HEK293 (cell line): ENCODE measurements at regions not wholly inside any gene's neighbourhood (a gene's known extent, or its start where the extent isn't known, plus 50 kb on each side); places are given as distances from the start of the nearest gene placed in this dataset.

Experiments
- CTCF ChIA-PET: fragments of 350-600 bp; formaldehyde crosslinking; extraction: SDS; loops from one replicate; lab custom pipeline; 2021; ENCODE audit warnings: antibody characterized with exemption; lab: Yijun Ruan, JAX
- POLR2A ChIA-PET: fragments of 300-600 bp; formaldehyde crosslinking; extraction: SDS; loops from one replicate; lab custom pipeline; 2020; ENCODE audit warnings: antibody characterized with exemption, inconsistent platforms; lab: Yijun Ruan, JAX
- H3K27ac ChIP-seq: fragments of 200-500 bp; sonication (Bioruptor generic); 2 replicates; pipeline ENCODE4 v1.5.1; 2014; ENCODE audit warnings: low read depth, low read length, control low read depth, inconsistent platforms; ENCODE audit errors: extremely low read depth
- H3K36me3 ChIP-seq, 2 experiments: fragments of 200-500 bp in 1 of 2; sonication (Bioruptor generic) in 1 of 2; 1 replicate in 1 of 2; 2 replicates in 1 of 2; pipeline ENCODE4 v1.5.1; 2014 to 2017; ENCODE audit warnings: inconsistent platforms in 2 of 2, low read length in 2 of 2; ENCODE audit not compliant: control insufficient read depth in 2 of 2, insufficient read depth in 1 of 2
- H3K4me1 ChIP-seq: fragments of 200-500 bp; sonication (Bioruptor generic); 2 replicates; pipeline ENCODE4 v1.5.1; 2014; ENCODE audit warnings: mild to moderate bottlenecking, low read length, inconsistent platforms; ENCODE audit not compliant: control insufficient read depth, insufficient read depth
- H3K4me3 ChIP-seq: 2 replicates; pipeline ENCODE4 v1.5.1; 2011; ENCODE audit warnings: low read depth, mild to moderate bottlenecking, control low read depth, low read length, moderate library complexity
- H3K9me3 ChIP-seq: fragments of 200-500 bp; sonication (Bioruptor generic); 2 replicates; pipeline ENCODE4 v1.5.1; 2014; ENCODE audit warnings: low read depth, low read length, inconsistent platforms; ENCODE audit not compliant: control insufficient read depth, insufficient read depth
- ATF2 ChIP-seq: fragments of 450-650 bp; formaldehyde crosslinking; IDR thresholded peaks from 2 replicates; pipeline ENCODE4 v1.5.1; 2016; ENCODE audit warnings: missing biosample characterization, missing genetic modification characterization, low read depth
- GFI1B ChIP-seq: fragments of 450-650 bp; formaldehyde crosslinking; IDR thresholded peaks from 2 replicates; pipeline ENCODE4 v1.5.1; 2016; ENCODE audit warnings: missing biosample characterization, missing genetic modification characterization
- KLF16 ChIP-seq: fragments of 450-650 bp; formaldehyde crosslinking; IDR thresholded peaks from 2 replicates; pipeline ENCODE4 v1.5.1; 2017; ENCODE audit warnings: missing biosample characterization, missing genetic modification characterization
- SCRT2 ChIP-seq: fragments of 450-650 bp; formaldehyde crosslinking; IDR thresholded peaks from 2 replicates; pipeline ENCODE4 v1.5.1; 2016; ENCODE audit warnings: missing biosample characterization, missing genetic modification characterization
- ZBTB17 ChIP-seq: fragments of 450-650 bp; formaldehyde crosslinking; IDR thresholded peaks from 2 replicates; pipeline ENCODE4 v1.5.1; 2016; ENCODE audit warnings: missing biosample characterization, missing genetic modification characterization
- ZBTB49 ChIP-seq: fragments of 450-650 bp; formaldehyde crosslinking; IDR thresholded peaks from 2 replicates; pipeline ENCODE4 v1.5.1; 2016; ENCODE audit warnings: missing biosample characterization, missing genetic modification characterization, low read depth
- ZBTB6 ChIP-seq: fragments of 450-650 bp; formaldehyde crosslinking; IDR thresholded peaks from 2 replicates; pipeline ENCODE4 v1.5.1; 2017; ENCODE audit warnings: missing biosample characterization, missing genetic modification characterization
- ZNF10 ChIP-seq: fragments of 450-650 bp; formaldehyde crosslinking; IDR thresholded peaks from 2 replicates; pipeline ENCODE4 v1.5.1; 2017; ENCODE audit warnings: missing biosample characterization, missing genetic modification characterization
- ZNF157 ChIP-seq: fragments of 450-650 bp; formaldehyde crosslinking; IDR thresholded peaks from 2 replicates; pipeline ENCODE4 v1.5.1; 2016; ENCODE audit warnings: missing biosample characterization, missing genetic modification characterization
- ZNF175 ChIP-seq: fragments of 450-650 bp; formaldehyde crosslinking; IDR thresholded peaks from 2 replicates; pipeline ENCODE4 v1.5.1; 2016; ENCODE audit warnings: missing biosample characterization, missing genetic modification characterization
- ZNF202 ChIP-seq: fragments of 450-650 bp; formaldehyde crosslinking; IDR thresholded peaks from 2 replicates; pipeline ENCODE4 v1.5.1; 2016; ENCODE audit warnings: missing biosample characterization, missing genetic modification characterization, borderline replicate concordance
- ZNF335 ChIP-seq: fragments of 450-650 bp; formaldehyde crosslinking; conservative IDR thresholded peaks from 2 replicates; pipeline ENCODE4 v1.5.1; 2016; ENCODE audit warnings: missing biosample characterization, missing genetic modification characterization
- ZNF488 ChIP-seq: fragments of 450-650 bp; formaldehyde crosslinking; IDR thresholded peaks from 2 replicates; pipeline ENCODE4 v1.5.1; 2016; ENCODE audit warnings: missing biosample characterization, missing genetic modification characterization
- ZNF513 ChIP-seq: fragments of 450-650 bp; IDR thresholded peaks from 2 replicates; pipeline ENCODE4 v1.5.1; 2018; ENCODE audit warnings: missing biosample characterization, missing genetic modification characterization
- ZNF560 ChIP-seq: fragments of 450-650 bp; formaldehyde crosslinking; IDR thresholded peaks from 2 replicates; pipeline ENCODE4 v1.5.1; 2017; ENCODE audit warnings: missing biosample characterization, missing genetic modification characterization, borderline replicate concordance
- ZNF624 ChIP-seq: fragments of 450-650 bp; formaldehyde crosslinking; IDR thresholded peaks from 2 replicates; pipeline ENCODE4 v1.5.1; 2017; ENCODE audit warnings: missing biosample characterization, missing genetic modification characterization
- ZNF660 ChIP-seq: fragments of 450-650 bp; IDR thresholded peaks from 2 replicates; pipeline ENCODE4 v1.5.1; 2018; ENCODE audit warnings: missing biosample characterization, mild to moderate bottlenecking, missing genetic modification characterization
- ZNF837 ChIP-seq: fragments of 450-650 bp; formaldehyde crosslinking; IDR thresholded peaks from 2 replicates; pipeline ENCODE4 v1.5.1; 2016; ENCODE audit warnings: missing biosample characterization, missing genetic modification characterization

GRCh38 chr21:41605934-41606285, 98.0 kb upstream of the TMPRSS2 start:
- no peak overlapping the region for H3K4me3 ChIP-seq
- H3K27ac ChIP-seq, result no peak overlapping the region
- ChIA-PET CTCF (interaction anchor here (1.8 kb wide), 1 partner anchor 211 kb away, joined by 5 read pairs; no protein-coding TSS in a partner anchor), POLR2A (no interaction called here)
- no peaks in the 10 kb centered on the region for H3K36me3 ChIP-seq
- no peaks in the 10 kb centered on the region for H3K4me1 ChIP-seq
- TF ChIP-seq ZNF175 (tag by site-specific recombination) (no peak), SCRT2 (no peak), GFI1B (tag by site-specific recombination) (no peak)
- no peaks in the 10 kb centered on the region for H3K9me3 ChIP-seq

- CTCF ChIA-PET, result interaction anchor here (0.6 to 1.8 kb wide), 6 partner anchors 108 to 540 kb away, joined by 3 to 5 read pairs (median 4); no protein-coding TSS in a partner anchor
Measured at GRCh38 chr21:41605178-41605933, 97.4 kb upstream of the TMPRSS2 start.

GRCh38 chr21:41604583-41605041, 96.7 kb upstream of the TMPRSS2 start:
- ChIA-PET CTCF (interaction anchor here (0.6 to 1.8 kb wide), 6 partner anchors 108 to 541 kb away, joined by 3 to 5 read pairs (median 4); no protein-coding TSS in a partner anchor), POLR2A (no interaction called here)
- no peaks in the 10 kb centered on the region for H3K36me3 ChIP-seq
- no peaks in the 10 kb centered on the region for H3K9me3 ChIP-seq
- TF ChIP-seq ZNF560 (tag by site-specific recombination), result no peak
- TF ChIP-seq ZBTB49 (tag by site-specific recombination), result no peak
- no peak for TF ChIP-seq ZNF488 (tag by site-specific recombination)
- no peak for TF ChIP-seq ZNF660 (tag by site-specific recombination)
- TF ChIP-seq ZNF837 (tag by site-specific recombination), result no peak
- no peak for TF ChIP-seq ZBTB17 (tag by site-specific recombination)
- TF ChIP-seq ZBTB6 (tag by site-specific recombination), result no peak
- no peak for TF ChIP-seq ZNF335 (tag by site-specific recombination)
- TF ChIP-seq ZNF624 (tag by site-specific recombination), result no peak
- no peak for TF ChIP-seq ATF2 (tag by site-specific recombination)
- no peak for TF ChIP-seq KLF16 (tag by site-specific recombination)
- TF ChIP-seq ZNF202 (tag by site-specific recombination), result no peak
- no peak for TF ChIP-seq ZNF513 (tag by site-specific recombination)
- TF ChIP-seq, all 188 proteins: peak for 0
- Histone ChIP-seq H3K4me1 (no peaks in the 10 kb centered on the region), H3K27ac (no peak overlapping the region), H3K4me3 (no peak overlapping the region)

More at GRCh38 chr21:41605178-41605933, 97.4 kb upstream of the TMPRSS2 start:
- POLR2A ChIA-PET, result no interaction called here
- Histone ChIP-seq H3K36me3 (no peaks in the 10 kb centered on the region), H3K4me1 (no peaks in the 10 kb centered on the region), H3K27ac (no peak overlapping the region), H3K4me3 (no peak overlapping the region), H3K9me3 (no peaks in the 10 kb centered on the region)
- TF ChIP-seq ZNF10 (tag by site-specific recombination) (no peak), ZNF157 (tag by site-specific recombination) (no peak)
